Skin epidermis (tissue), 12 donors: ENCODE measurements at regions not wholly inside any gene's neighbourhood (a gene's known extent, or its start where the extent isn't known, plus 50 kb on each side); places are given as distances from the start of the nearest gene placed in this dataset.
"Not testable (repeated sequence)": the region's sequence is repeated elsewhere in the genome, so short reads cannot be mapped to it uniquely, and the experiment has no call there.

Source experiments
- H3K27ac ChIP-seq, 21 experiments: fragments of 200-600 bp; sonication (generic) in 11 of 21; one replicate each; pipeline ENCODE4 v1.5.0; 2020; ENCODE audit warnings: mild to moderate bottlenecking in 3 of 21, inconsistent platforms in 2 of 21, moderate library complexity in 2 of 21
- H3K4me3 ChIP-seq, 7 experiments: fragments of 200-600 bp; sonication (generic) in 2 of 7; one replicate each; pipeline ENCODE4 v1.5.0; 2020; ENCODE audit warnings: inconsistent platforms in 2 of 7, mild to moderate bottlenecking in 2 of 7, moderate library complexity in 1 of 7

DNA sequence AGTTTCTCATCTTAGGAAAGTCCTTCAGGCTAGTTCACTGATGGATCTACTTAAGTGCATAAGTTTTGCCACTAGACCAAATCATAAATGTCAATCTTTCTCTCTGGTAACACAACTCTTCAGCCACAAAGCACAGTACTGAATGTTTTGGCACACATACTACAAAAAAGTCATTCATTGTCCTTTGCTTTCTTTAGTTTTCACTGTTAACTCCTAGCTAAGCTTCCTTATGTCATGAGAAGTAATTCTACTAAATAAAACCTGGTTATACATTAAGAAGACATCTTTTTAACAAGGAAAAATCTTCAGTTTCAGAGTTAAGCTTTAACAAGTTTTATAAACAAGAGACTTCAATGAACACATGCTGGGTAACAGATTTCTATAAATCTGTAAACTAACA is 379.2 kb upstream of the NFIA start:
- Histone ChIP-seq H3K4me3 (no peak overlapping the region), H3K27ac (no peak overlapping the region)

DNA sequence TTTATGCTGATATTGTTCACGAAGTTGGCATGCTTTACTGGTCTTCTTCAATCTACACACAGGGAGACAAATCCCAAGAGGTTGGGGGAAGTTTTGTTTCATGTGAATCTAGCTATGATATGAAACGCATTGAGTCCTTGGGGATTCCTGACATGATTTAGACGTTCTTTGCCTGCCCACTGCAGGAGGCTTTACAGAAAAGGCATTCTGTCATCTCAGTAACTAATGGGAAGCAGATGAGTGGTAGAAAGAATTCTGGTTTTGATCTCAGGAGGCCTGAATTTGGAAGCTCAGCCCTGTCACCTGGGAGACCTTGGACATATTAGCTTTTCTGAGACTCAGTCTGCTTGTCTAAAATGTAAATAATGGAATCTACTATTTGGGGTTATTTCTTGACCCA is 383.0 kb upstream of the NFIA start:
- Histone ChIP-seq H3K4me3 (no peak overlapping the region), H3K27ac (no peak overlapping the region)

DNA sequence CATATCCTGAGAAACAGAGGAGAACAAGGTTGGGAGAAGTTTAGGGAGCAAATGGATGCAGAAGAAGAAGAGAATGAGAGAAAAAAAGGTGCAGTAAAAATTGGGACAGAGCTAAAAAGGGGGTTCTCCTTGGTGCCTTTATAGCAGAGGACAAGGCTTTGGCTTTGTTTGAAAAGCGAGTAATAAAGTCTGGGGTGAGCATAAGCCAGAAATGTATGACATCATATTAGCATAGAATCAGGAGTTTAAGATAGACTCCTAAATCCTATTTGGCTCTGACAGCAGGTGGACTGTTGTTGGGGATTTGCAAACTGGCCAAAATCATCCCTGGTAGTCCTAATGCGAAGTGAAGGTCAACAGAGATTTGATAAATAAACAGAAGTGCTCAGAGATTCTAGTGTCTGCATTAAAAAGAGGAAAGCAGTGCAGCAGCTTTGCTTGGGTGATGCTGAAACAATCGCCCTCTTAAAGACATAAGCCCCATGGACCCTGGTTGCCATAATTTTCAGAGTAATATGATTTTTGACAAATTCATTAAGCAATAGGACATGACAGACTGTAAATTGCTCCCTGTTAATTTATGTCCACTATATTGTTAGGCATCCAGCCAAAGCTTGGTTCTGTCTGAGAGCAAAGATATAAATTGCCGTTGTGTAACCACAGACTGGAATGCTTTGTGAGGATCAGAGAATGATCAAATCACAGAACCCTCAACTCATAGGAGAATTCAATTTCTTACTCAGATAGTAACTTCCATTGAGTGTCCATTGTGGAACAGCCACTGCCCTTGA is 385.0 kb upstream of the NFIA start:
- H3K27ac ChIP-seq, result no peak overlapping the region
- H3K4me3 ChIP-seq, result no peak overlapping the region

DNA sequence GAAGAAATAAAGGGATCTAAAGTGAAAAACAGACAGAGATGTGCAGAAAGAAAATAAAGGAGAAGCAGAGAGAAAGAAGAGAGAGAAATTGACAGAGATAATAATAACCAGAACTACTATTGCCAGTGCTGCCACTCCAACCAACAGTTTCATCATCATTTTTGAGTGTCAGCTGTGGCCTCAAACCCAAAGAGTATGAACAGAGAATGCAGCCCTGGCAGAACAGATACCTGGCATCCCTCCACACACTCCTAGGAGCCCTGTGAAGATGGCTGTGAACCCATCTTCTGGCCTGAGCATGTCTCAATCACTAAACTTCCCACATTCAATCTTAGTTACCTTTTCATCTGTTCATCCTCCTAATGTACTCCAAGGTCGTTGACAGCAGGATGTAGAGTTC is 385.8 kb upstream of the NFIA start:
- no peak overlapping the region for H3K27ac ChIP-seq

DNA sequence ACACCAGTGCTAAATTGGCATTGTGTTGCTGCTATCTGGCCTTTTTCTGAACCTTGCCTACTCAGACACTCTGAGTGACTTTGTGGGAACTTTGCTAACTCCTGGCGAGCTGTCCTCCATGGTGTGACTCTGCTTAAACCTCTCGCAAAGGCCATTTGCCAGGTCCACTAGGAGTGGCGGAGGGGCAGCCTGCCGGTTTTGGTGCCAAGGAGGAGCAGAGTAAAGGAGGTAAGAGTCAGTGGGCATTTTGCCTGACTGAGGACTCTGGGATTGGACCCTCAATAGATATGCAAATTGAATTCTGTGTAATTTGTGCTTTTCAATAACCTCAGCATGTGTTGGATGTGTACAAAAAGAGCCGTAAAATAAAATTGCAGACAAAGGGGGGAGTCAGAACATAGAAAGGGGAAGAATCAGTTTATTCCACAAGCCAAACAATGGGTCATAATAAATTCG is 386.6 kb upstream of the NFIA start:
- Histone ChIP-seq H3K4me3 (no peak overlapping the region), H3K27ac (no peak overlapping the region)

More for the DNA sequence above, 385.8 kb upstream of the NFIA start:
- H3K4me3 ChIP-seq, result no peak overlapping the region

DNA sequence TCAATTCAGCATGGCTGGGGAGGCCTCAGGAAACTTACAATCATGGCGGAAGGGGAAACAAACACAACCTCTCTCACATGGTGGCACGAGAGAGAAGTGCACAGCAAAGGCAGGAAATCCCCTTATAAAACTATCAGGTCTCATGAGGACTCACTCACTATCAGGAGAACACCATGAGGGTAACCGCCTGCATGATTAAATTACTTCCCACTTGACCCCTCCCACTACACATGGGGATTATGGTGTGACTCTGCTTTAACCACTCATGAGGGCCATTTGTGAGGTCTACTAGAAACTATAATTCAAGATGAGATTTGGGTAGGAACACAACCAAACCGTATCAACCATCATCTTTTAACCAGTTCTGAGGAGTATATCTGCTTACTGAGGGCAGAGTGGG is 387.4 kb upstream of the NFIA start:
- H3K27ac ChIP-seq, result no peak overlapping the region
- H3K4me3 ChIP-seq, result no peak overlapping the region

DNA sequence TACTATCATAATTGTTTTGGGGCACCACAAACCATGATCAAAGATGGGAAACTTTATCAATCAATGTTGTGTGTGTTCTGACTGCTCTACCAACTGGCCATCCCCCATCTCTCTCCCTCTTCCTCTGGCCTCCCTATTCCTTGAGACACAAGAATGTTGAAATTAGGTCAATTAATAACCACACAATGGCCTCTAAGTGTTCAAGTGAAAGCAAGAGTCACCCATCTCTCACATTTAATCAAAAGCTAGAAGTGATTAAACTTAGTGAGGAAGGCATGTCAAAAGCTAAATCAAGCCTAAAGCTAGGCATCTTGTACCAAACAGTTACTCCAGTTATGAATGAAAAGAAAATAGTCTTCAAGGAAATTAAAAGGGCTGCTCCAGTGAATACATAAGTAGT is 390.3 kb upstream of the NFIA start:
- no peak overlapping the region for H3K27ac ChIP-seq
- no peak overlapping the region for H3K4me3 ChIP-seq

DNA sequence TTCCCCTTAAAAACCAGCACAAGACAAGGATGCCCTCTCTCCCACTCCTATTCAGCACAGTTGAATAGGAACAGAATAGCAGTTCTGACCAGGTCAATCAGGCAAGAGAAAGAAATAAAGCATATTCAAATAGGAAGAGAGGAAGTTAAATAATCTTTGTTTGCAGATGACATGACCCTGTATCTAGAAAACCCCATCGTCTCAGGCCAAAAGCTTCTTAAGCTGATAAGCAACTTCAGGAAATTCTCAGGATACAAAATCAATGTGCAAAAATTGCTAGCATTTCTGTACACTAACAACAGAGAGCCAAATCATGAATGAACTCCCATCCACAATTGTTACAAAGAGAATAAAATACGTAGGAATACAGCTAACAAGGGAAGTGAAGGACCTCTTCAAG is 394.1 kb upstream of the NFIA start:
- not testable (repeated sequence) for H3K27ac ChIP-seq, H3K4me3 ChIP-seq

DNA sequence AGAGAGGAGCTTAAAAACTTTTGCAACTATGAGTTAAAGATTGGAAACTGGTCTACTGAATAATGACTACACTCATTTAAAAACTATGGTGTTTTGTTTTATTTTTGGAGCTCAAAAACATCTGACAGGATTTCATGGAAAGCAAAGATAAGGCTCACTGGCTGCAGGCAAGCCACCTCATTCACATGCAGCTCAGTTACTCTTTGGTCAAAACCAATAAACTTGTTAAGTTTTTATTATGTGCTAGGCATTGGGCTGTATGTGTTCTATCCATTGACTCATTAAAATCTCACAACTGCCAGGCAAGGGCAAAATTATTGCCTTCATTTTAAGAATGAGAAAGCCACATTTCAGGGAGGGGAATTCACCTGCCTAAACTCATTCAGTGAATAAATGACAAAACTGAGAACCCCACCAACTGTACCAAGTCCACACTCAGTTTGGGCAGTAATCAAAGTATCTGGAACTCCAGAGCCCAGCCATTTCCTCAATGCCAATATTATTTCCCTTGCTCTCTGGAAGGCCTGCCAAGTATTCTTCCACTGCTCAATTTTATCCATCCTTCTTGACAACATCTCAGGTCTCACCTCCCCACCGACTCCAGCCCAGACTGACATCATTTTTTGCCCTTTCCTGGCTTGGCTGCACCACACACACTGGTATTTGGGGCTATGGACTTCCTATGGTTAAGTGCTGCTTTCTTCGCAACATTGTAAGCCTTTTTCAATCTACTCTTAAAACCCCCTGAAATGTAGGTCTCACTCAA is 401.1 kb upstream of the NFIA start:
- Histone ChIP-seq H3K27ac (no peak overlapping the region), H3K4me3 (no peak overlapping the region)

DNA sequence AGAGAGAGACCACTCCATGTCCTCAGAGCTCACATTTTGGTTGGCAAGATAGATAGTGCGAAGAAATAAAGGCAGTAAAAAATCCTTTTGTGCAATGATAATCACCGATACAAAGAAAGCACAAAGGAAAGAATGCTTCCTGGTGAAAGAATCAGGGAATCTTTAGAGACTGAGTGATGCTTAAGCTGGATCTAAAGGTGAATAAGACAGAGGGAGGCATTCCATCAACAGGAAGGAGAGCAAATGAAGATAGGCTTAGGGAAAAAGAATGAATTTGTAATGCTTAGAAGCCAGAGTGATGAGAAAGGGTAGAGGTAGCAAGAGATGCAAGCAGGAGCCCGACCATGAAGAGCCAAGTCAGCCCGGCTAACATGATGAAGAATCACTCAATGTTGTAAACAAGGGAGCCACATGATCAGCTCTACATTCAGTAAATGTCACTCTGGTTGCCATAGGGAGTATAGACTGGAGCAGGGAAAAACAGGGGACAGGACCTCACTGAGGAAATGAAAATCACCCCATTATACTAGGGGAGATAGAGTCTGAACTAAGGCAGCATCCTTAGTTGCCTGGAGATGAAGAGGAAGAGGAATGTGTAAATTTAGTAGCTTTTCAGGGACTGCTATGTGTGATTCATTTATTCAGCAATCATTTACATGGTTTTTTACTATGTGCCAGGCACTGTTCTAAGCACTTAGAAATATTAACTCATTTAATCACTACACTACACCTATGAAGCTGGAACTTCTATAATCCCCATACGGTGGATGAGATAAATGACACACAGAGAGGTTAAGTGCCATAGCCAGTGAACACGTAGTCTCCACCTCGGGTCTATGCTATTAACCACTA is 402.6 kb upstream of the NFIA start:
- no peak overlapping the region for H3K4me3 ChIP-seq
- H3K27ac ChIP-seq, result no peak overlapping the region

DNA sequence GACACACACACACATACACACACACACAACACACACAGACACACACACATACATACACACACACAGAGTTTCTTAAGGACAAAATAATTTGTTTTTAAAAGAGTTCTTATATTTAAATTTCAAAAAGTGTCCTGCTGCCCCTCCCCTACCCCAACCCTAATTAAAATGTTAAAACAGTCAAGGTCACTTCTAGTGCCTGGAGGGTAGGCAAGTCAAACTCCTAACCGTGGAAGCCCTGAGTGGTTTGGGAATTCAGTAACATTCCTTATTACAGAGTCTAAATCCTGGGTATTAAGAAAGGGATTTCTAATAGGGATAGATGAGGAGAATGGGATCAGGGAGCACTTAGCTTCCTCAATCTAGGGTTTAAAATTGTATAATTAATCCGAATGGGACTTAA is 403.6 kb upstream of the NFIA start:
- H3K27ac ChIP-seq, result no peak overlapping the region
- no peak overlapping the region for H3K4me3 ChIP-seq

DNA sequence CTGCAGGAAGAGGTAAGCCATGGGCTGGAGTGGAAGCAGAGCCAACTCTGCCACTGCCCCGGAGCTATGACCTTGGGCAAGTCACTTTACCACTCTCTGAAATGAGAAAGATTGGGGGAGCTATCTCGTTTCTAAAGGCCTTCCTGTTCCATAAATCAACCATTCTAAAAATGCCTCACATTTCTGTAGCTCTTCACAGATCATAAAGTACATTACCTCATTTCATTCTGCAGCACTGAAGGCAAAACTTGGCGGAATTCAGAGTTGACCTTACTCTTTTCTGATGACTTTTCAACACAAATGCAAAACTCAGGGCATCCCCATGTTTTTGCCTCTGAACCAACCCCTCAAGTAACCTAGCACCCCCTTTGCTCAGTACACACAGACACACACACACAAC is 404.0 kb upstream of the NFIA start:
- Histone ChIP-seq H3K4me3 (no peak overlapping the region), H3K27ac (no peak overlapping the region)

DNA sequence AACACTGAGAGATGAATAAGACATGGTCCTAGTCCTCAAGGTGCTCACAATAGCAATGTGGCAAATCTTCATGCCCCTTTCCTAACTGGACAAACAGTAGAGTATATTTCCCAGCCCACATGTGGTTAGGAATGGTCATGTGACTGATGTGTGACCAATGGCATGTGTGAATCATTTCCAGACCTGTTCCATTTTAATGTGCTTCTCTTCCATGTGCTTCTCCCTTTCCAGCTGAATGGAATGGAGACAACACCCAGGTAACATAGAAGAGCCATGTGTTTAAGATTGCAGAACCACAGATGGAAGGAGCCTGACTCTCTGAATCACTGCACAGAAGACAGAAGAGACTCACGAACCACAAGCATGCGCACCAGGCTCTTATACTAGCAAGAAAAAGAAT is 409.9 kb upstream of the NFIA start:
- Histone ChIP-seq H3K4me3 (no peak overlapping the region), H3K27ac (no peak overlapping the region)

DNA sequence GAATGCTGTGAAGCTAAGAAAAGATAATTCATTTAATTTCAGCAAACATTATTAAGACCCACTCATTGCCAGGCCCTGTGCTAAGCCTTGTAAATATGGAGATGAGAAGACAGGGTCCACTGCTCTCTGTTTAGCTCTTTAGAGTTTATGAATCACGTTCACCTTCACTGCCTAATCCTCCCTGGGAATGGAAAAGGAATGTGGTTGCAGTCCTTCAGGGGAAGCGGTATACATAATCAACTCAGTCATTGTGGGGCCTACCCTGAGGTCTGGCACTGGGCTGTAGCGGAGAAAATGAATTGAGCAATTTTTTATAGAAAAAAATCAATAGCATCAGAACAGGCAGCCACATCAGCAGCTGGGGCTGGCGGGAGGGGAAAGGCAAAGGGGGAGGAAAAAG is 412.1 kb upstream of the NFIA start:
- no peak overlapping the region for H3K27ac ChIP-seq
- H3K4me3 ChIP-seq, result no peak overlapping the region

DNA sequence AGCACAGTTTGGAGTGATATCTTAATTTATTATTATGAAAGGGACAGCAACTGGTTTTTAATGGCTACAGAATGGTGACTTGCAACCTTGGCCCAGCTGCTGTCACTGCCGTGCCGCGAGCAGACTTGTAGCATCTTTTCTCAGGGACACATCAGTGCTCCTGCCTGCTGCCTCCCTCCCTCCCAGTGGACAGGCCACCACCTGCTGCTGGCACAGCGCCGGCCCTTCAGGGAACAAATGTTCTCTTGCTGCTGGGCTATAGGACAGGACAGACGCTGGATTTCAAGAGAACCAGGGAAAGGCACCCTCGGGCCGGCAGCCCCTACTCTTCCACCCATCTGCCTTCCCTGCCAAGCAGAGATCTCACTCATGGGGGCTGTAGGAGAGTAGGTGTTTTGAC is 413.8 kb upstream of the NFIA start:
- Histone ChIP-seq H3K27ac (no peak overlapping the region), H3K4me3 (no peak overlapping the region)

DNA sequence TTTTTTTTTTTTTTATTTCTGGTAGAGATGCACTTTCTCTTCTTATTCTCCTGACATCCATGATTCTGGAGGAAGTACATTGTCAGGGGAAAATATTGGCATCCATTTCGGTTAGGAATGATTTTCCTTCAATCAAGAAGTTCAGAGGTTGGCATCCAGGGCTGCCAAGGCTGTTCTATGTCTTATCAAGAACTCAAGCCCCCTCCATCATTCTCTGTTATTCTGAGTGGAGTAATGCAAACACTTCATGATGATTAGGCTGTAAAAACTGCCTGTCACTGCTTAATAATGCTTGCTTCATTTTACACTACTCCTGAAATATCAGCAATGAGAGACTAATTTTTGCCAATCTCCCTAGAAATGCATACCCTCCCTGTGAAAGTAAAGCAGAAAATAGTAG is 417.1 kb upstream of the NFIA start:
- no peak overlapping the region for H3K4me3 ChIP-seq

DNA sequence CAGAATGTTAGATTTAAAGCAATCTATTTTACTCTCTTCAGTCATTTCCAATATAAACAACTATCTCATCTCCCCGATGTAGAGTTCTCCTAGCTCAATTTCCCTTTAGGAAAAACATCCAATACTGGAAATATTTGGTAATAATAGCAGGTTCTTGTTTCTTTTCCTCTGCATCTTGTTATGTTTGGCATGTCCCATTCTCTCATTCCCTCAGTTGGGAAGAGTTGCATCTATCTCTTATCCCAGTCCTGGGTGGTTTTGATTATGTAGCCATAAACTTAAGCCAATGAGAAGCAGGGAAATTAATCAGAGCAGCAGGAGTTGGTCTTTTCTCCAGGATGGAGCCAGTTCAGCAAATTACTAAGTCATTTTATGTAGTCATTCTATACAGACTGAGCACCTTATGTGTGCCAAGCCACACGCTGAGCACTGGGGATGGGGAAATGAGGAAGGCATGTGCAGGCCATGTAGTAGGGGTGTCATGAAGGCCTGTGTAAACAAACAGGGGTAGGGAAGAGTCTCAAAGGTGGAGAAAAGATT is 418.2 kb upstream of the NFIA start:
- Histone ChIP-seq H3K27ac (no peak overlapping the region), H3K4me3 (no peak overlapping the region)

More for the DNA sequence above, 417.1 kb upstream of the NFIA start:
- no peak overlapping the region for H3K27ac ChIP-seq

DNA sequence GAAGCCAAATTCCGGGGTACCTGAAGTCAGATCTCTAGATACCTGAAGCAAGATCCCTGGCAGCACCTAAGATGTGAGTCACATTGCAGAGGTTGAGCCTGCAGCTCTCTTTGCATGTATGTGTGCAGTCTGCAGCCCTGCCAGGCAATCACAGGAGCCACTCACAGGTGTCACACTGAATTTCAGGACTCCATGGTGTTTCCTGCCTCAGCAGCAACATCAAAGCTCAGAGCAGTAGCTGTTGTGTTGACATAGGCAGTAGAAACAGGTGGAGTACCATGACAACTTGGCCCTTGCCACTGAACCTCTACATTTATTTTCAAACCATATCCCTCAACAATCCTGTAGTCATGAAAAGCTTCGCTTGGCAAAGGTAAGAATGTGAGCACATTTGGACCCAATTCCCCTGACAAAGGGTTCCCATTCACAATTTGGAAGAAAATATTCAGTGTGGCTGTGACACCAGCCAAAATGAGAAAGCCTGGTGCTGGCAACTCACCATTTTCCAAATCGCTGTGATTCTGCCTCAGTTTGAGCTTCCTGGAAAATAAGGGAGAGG is 419.8 kb upstream of the NFIA start:
- Histone ChIP-seq H3K27ac (no peak overlapping the region), H3K4me3 (no peak overlapping the region)

DNA sequence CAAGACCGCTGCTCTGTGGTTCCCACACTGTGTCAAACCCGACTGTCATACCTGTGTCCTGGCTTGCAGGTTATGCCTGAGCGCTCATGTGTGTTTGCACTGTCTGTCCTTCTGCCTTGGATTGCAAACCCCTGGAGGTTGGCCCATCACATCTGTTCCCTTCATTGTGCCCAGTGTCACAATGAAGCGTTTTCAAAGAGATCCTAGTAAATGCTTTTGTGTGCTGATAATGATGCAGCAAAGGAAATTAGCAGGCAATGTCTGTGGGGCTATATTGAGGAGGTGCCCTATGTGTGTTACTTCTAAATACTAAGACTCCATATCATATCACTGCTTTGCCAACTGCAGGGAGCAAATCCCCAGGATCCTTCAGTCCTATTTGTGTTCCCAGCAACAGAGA is 424.4 kb upstream of the NFIA start:
- H3K4me3 ChIP-seq, result no peak overlapping the region
- H3K27ac ChIP-seq, result no peak overlapping the region
